ENCODE measurements at regions not wholly inside any gene's neighbourhood (a gene's known extent, or its start where the extent isn't known, plus 50 kb on each side); places are given as distances from the start of the nearest gene placed in this dataset.

DNA sequence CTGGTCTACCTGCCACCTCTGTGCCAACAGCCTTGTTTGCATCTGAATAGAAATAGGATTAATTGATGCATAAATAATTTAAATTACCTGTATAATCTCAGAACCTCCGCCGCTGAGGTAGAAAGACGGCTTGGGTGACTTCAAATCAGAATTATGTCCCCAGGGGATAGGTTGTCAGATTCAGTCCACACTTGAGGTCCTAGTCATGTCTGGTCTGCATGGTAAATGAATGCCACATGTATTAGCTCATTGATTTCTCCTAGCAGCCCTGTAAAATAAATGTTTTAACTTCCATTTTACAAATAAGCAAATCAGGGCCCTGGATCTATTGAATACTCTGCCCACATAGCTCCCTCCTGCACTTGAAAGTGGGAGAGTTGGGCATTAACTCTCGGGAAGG, 368.0 kb upstream of the WWC1 start:
- H3K27ac ChIP-seq = no peak overlapping the region
- no peak overlapping the region for H3K4me3 ChIP-seq
- TF ChIP-seq CTCF (IDR thresholded peaks at IDR 0.05) = no peak
- no peaks in the 10 kb centered on the region for H3K4me1 ChIP-seq
- H3K27me3 ChIP-seq = no peaks in the 10 kb centered on the region
- DNase-seq (no peak), ATAC-seq (no peak)
- H3K9me3 ChIP-seq = no peaks in the 10 kb centered on the region
- H3K36me3 ChIP-seq = no peaks in the 10 kb centered on the region
- intact Hi-C loops (cut with DNase I) = no loop called here

GRCh38 chr5:167929841-167930240, 361.6 kb upstream of the WWC1 start:
- Histone ChIP-seq H3K9me3 (no peaks in the 10 kb centered on the region), H3K27me3 (no peaks in the 10 kb centered on the region), H3K36me3 (no peaks in the 10 kb centered on the region), H3K27ac (no peak overlapping the region), H3K4me3 (no peak overlapping the region), H3K4me1 (no peaks in the 10 kb centered on the region)
- no peak for DNase-seq
- intact Hi-C loops (cut with DNase I) = no loop called here
- no peak for TF ChIP-seq CTCF (IDR thresholded peaks at IDR 0.05)
- ATAC-seq = no peak

- no peak overlapping the region for H3K4me3 ChIP-seq
- TF ChIP-seq CTCF (IDR thresholded peaks at IDR 0.05) = no peak
- H3K4me1 ChIP-seq = no peaks in the 10 kb centered on the region
- intact Hi-C loops (cut with DNase I) = no loop called here
- H3K27me3 ChIP-seq = no peaks in the 10 kb centered on the region
- no peak overlapping the region for H3K27ac ChIP-seq
- H3K9me3 ChIP-seq = no peaks in the 10 kb centered on the region
- DNase-seq = no peak
- no peak for ATAC-seq
- H3K36me3 ChIP-seq = no peaks in the 10 kb centered on the region
Measured at GRCh38 chr5:167934551-167934971, 356.9 kb upstream of the WWC1 start.

GRCh38 chr5:167936022-167936421, 355.4 kb upstream of the WWC1 start:
- Histone ChIP-seq H3K27ac (no peak overlapping the region), H3K4me1 (no peaks in the 10 kb centered on the region), H3K4me3 (no peak overlapping the region), H3K27me3 (no peaks in the 10 kb centered on the region), H3K36me3 (no peaks in the 10 kb centered on the region), H3K9me3 (no peaks in the 10 kb centered on the region)
- TF ChIP-seq CTCF (IDR thresholded peaks at IDR 0.05) = no peak
- intact Hi-C loops (cut with DNase I) = no loop called here
- DNase-seq (no peak), ATAC-seq (no peak)

DNA sequence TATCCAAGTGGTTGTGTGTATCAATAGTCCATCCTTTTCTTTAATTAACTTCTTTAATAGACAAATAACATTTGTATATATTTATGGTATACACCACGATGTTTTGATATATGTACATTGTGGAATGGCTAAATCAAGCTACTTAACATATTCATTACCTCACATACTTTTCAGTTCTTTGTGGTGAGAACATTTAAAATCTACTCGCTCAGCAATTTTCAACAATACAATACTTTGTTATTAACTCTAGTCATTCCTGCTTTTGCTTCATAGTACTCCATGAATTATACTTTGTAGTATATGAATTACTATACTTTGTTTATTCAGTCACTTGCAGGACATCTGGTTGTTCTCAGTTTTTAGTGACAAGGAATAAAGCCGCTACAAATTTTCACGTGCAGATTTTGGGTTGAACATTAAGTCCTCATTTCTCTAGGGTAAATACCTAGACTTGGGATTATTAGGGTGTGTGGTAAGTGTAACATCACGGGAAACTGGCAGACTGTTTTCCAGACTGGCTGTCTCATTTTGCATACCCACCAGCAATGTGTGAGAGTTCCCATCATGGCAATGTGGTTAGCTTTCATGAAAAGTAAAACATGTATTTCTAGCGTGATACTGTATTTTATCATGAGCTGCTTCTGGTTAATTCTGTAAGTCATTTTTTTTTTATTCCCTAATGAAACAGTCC, 354.4 kb upstream of the WWC1 start:
- ATAC-seq = no peak
- no peak overlapping the region for H3K27ac ChIP-seq
- TF ChIP-seq CTCF (IDR thresholded peaks at IDR 0.05) = no peak

DNA sequence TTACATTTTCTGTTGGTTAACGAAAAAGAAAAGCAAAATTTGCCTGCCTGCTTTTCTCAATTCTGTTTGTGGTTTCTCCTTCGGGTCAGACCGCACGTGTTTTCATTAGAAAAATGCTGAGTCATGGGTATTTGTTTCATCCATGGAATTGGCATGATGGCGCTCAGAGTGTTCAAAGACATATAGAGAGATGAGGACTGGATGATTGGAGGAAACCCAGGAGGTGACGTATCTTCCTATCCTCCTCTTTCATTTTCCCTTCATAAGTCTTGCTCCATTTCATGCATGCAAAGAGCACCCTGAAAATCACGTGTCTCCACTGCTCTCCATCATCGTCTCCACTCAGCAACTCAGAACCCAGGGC, 353.8 kb upstream of the WWC1 start:
- intact Hi-C loops (cut with DNase I) = no loop called here
- Histone ChIP-seq H3K4me3 (no peak overlapping the region), H3K4me1 (no peaks in the 10 kb centered on the region), H3K27ac (no peak overlapping the region), H3K9me3 (no peaks in the 10 kb centered on the region), H3K36me3 (no peaks in the 10 kb centered on the region), H3K27me3 (no peaks in the 10 kb centered on the region)
- no peak for TF ChIP-seq CTCF (IDR thresholded peaks at IDR 0.05)
- ATAC-seq = no peak
- DNase-seq = no peak

More for the DNA sequence above, 354.4 kb upstream of the WWC1 start:
- Histone ChIP-seq H3K4me1 (no peaks in the 10 kb centered on the region), H3K27me3 (no peaks in the 10 kb centered on the region), H3K9me3 (no peaks in the 10 kb centered on the region), H3K36me3 (no peaks in the 10 kb centered on the region), H3K4me3 (no peak overlapping the region)
- intact Hi-C loops (cut with DNase I) = no loop called here
- DNase-seq = no peak

All from upper lobe of right lung (tissue), 1 donor.